ENCODE measurements at regions not wholly inside any gene's neighbourhood (a gene's known extent, or its start where the extent isn't known, plus 50 kb on each side); places are given as distances from the start of the nearest gene placed in this dataset.

- Histone ChIP-seq H3K36me3 (replicated peaks in 1 of 2; ENCODE audit: control insufficient read depth in 1 of 2, insufficient read depth in 2 of 2, low read length in 2 of 2) (no peaks in the 10 kb centered on the region), H3K4me2 (replicated peaks; ENCODE audit: extremely low read depth, low read length, poor library complexity, severe bottlenecking) (no peak overlapping the region), H3K79me2 (ENCODE audit: insufficient read depth, low read length) (no peaks in the 10 kb centered on the region), H3K9me3 (replicated peaks in 1 of 2; ENCODE audit: control insufficient read depth in 1 of 2, insufficient read depth in 1 of 2, low read length in 2 of 2) (peaks cover 35 to 42% of the 10 kb centered on the region in 2 donors), H2AFZ (ENCODE audit: insufficient read depth, low read depth, low read length, poor library complexity, severe bottlenecking) (no peak overlapping the region), H3K27ac (ENCODE audit: low read depth in 1 of 2, low read length in 2 of 2) (no peak overlapping the region), H3K4me3 (replicated peaks in 1 of 3; ENCODE audit: low read depth in 2 of 3, low read length in 3 of 3) (no peak overlapping the region), H3K4me1 (ENCODE audit: control insufficient read depth in 1 of 2, insufficient read depth in 2 of 2, low read length in 2 of 2) (no peaks in the 10 kb centered on the region), H3K9ac (ENCODE audit: insufficient read depth, low read length, poor library complexity, severe bottlenecking) (no peak overlapping the region), H3K27me3 (ENCODE audit: control insufficient read depth in 2 of 2, insufficient read depth in 2 of 2, low read length in 2 of 2) (no peaks in the 10 kb centered on the region), H4K20me1 (ENCODE audit: insufficient read depth, low read length) (no peaks in the 10 kb centered on the region)
- H3K27me3 Mint-ChIP-seq (ENCODE audit: low read depth in 3 of 3): peaks cover 0 to 1% (median 0%) of the 10 kb centered on the region in 3 donors
- H3K36me3 Mint-ChIP-seq: no peaks in the 10 kb centered on the region
- H3K9me3 Mint-ChIP-seq: peaks cover 15 to 34% (median 23%) of the 10 kb centered on the region in 7 donors
- no peaks in the 10 kb centered on the region for H3K4me1 Mint-ChIP-seq
- DNase-seq: no peak
- H3K27ac Mint-ChIP-seq: peak overlapping the region in 1 of 7 donors; percentile 14
- no peak for TF ChIP-seq CTCF (IDR thresholded peaks at IDR 0.05)
- intact Hi-C loops (cut with micrococcal nuclease): no loop called here
- WGBS (ENCODE audit: insufficient coverage): 100% methylated on average over 2 of the region's 2 CpGs
- H3K4me3 Mint-ChIP-seq: no peak overlapping the region
Observed at GRCh38 chr4:95981591-95981990, 141.7 kb downstream of the PDHA2 start.

GRCh38 chr4:95982516-95982915 lies 142.6 kb downstream of the PDHA2 start:
- no peak overlapping the region for H3K27ac Mint-ChIP-seq
- H3K27me3 Mint-ChIP-seq (ENCODE audit: low read depth in 3 of 3): peaks cover 0 to 1% (median 0%) of the 10 kb centered on the region in 3 donors
- H3K4me1 Mint-ChIP-seq: no peaks in the 10 kb centered on the region
- H3K36me3 ChIP-seq (replicated peaks in 1 of 2; ENCODE audit: control insufficient read depth in 1 of 2, insufficient read depth in 2 of 2, low read length in 2 of 2): no peaks in the 10 kb centered on the region
- H4K20me1 ChIP-seq (ENCODE audit: insufficient read depth, low read length): no peaks in the 10 kb centered on the region
- H3K79me2 ChIP-seq (ENCODE audit: insufficient read depth, low read length): no peaks in the 10 kb centered on the region
- H3K4me3 ChIP-seq (replicated peaks in 1 of 3; ENCODE audit: low read depth in 2 of 3, low read length in 3 of 3): no peak overlapping the region
- no peaks in the 10 kb centered on the region for H3K27me3 ChIP-seq (ENCODE audit: control insufficient read depth in 2 of 2, insufficient read depth in 2 of 2, low read length in 2 of 2)
- H2AFZ ChIP-seq (ENCODE audit: insufficient read depth, low read depth, low read length, poor library complexity, severe bottlenecking): no peak overlapping the region
- H3K4me3 Mint-ChIP-seq: no peak overlapping the region
- no peaks in the 10 kb centered on the region for H3K36me3 Mint-ChIP-seq
- H3K4me1 ChIP-seq (ENCODE audit: control insufficient read depth in 1 of 2, insufficient read depth in 2 of 2, low read length in 2 of 2): no peaks in the 10 kb centered on the region
- peaks cover 12 to 30% (median 19%) of the 10 kb centered on the region in 7 donors for H3K9me3 Mint-ChIP-seq
- TF ChIP-seq CTCF (IDR thresholded peaks at IDR 0.05): no peak
- no peak for DNase-seq
- H3K9me3 ChIP-seq (replicated peaks in 1 of 2; ENCODE audit: control insufficient read depth in 1 of 2, insufficient read depth in 1 of 2, low read length in 2 of 2): peaks cover 35 to 38% of the 10 kb centered on the region in 2 donors
- no peak overlapping the region for H3K9ac ChIP-seq (ENCODE audit: insufficient read depth, low read length, poor library complexity, severe bottlenecking)
- no CpG with 5 or more reads among the region's 1 CpG for WGBS (ENCODE audit: insufficient coverage)
- no peak overlapping the region for H3K27ac ChIP-seq (ENCODE audit: low read depth in 1 of 2, low read length in 2 of 2)
- intact Hi-C loops (cut with micrococcal nuclease): no loop called here
- H3K4me2 ChIP-seq (replicated peaks; ENCODE audit: extremely low read depth, low read length, poor library complexity, severe bottlenecking): no peak overlapping the region
